Limb (tissue), 2 donors: ENCODE measurements at regions not wholly inside any gene's neighbourhood (a gene's known extent, or its start where the extent isn't known, plus 50 kb on each side); places are given as distances from the start of the nearest gene placed in this dataset.

Source experiments
- DNase-seq, 2 donors: peaks; one replicate each; pipeline ENCODE4 v3.0.0-alpha.2; 2016; ENCODE audit errors: extremely low spot score in 2 of 2

DNA sequence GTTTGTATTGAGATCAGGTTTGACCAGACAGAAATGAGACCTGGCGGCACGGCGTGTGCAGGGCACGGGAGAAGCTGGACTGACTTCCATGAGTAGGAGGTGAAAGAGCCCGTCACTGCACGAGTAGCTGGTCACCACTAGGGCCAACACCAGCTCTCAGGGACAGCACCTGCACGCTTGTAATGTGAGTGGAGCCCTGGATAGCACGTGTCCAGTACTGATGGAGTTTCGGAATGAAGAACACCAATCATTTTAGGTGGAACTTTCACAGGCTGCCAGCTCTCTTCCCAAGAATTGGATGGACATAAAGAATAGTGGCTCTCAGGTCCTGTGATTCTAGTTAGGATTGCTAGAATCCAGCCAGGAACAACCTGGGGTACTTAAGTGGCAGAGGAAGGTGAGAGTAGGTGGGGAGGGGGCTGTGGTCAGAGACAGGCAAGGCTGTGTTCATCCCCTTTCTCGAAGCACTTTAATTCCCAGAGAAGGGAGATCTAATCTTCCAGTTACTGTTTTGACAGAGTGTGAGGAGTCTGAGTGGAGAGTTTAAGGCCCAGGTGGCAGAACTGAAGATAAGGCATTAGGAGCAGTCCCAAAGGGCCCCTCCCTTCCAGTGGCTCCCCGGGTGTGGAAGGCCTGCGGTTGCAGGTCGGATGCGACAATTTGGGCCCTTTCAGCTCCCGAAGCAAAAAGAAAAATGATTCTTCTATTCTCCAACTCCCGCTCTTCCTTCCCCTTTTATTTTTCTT lies 314.8 kb downstream of the QKI start:
- DNase-seq = no peak

GRCh38 chr6:163728442-163729126 lies 314.1 kb downstream of the QKI start:
- DNase-seq = no peak

DNA sequence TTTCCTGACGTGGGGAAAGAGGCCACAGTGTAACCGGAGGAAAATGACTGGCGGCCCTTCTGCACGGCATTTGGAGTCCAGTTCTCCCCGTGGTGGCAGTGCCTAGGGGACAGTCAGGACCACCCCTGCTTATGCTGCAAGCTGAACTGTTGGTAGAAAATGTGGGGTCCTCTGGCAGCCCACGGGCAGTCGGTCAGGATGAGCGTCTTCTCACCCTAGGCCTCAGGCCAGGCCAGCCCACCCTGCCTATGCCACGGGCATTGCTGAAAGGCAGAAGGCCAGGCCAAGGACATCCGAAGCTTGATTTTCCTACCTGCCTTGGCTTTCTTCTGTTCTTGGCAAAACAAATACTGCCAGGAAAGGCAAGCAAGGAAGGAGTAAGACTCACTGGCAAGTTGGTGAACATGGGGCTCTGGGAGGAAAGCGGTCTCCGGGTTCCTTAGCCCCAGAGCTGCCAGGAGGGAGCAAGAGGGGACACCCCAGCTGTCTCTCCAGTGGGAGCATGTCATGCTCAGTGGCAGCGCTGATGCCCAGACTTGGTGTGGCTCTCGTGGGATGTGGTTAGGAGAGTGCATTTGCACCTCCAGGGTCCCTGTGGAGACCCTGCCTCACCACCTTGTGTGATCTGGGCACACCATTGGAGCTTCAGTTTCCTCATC lies 311.6 kb downstream of the QKI start:
- DNase-seq = no peak

- no peak for DNase-seq
These were observed 310.8 kb downstream of the QKI start for GRCh38 chr6:163725008-163725941.

DNA sequence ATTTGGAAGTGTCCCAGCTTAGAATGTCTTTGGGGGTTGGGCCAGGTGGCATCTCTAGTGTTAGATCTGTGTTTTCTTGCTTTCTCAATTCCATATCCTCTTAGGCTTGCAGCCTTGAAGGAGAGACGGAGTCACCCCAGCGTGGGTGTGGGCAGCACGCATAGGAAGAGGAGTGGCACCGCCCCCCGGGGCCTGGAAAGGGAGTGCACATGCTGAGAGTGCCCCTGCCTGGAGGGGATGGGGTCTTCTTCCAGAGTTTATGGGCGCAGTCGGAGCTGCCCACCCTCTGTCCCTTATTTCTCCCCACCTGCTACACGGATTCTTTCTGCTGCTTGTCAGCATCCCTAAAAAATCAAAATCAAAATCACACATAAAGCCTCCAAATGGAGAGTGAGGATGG lies 309.7 kb downstream of the QKI start:
- no peak for DNase-seq

- no peak for DNase-seq
These were observed 309.2 kb downstream of the QKI start for GRCh38 chr6:163723759-163724158.

DNA sequence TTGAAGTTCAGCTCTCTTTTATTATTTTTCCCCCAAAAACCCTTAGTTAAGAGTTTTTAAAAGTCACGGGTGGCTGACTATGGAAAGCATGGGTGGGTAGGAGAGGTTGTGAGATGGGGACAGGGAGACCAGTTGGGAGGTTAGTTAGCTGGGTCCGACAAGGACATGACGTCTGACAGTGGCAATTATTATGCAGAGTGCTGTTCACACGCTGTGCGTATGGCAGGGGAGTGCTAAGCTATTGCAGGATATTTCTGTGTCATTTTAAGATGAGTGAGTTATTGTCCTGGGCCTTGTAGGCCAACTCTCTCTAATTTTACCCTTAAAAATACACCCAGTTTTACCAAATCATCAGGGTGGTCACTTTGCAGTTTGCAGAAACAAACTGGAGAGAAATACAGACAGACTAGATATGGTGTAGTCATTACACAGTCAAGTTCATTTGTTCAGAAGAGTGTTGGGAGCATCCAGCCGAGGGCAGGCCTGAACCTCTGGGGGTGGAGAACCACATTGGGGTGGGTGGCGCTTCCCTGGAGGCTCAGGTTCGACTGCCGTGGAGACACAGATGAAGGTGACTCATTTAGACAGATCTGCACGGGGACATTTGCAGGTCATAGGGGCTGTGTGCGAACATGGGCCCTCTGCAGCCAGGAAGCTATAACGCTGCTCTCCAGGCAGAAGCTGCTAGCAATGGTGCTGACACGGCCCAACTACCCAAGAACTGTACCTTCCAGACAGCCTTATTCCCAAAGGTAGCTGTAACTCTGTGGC lies 307.6 kb downstream of the QKI start:
- no peak for DNase-seq

DNA sequence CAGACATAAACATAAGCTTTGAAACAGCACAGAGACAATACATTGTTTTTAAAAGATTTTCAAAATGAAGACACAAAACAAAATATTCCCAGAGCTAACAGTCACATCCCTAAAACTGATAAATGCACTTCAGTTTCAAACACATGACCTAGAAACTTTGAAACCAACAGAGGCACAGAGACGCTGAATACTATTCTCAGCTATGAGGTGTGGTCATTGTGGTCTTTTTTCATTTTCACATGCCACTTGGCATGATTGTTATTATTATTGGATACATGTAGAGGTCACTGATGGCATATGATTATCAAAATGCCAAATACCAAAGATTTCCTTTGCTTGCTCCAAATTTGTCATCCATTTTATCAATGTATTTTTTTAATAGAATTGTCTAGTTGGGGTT lies 306.9 kb downstream of the QKI start:
- DNase-seq = no peak

DNA sequence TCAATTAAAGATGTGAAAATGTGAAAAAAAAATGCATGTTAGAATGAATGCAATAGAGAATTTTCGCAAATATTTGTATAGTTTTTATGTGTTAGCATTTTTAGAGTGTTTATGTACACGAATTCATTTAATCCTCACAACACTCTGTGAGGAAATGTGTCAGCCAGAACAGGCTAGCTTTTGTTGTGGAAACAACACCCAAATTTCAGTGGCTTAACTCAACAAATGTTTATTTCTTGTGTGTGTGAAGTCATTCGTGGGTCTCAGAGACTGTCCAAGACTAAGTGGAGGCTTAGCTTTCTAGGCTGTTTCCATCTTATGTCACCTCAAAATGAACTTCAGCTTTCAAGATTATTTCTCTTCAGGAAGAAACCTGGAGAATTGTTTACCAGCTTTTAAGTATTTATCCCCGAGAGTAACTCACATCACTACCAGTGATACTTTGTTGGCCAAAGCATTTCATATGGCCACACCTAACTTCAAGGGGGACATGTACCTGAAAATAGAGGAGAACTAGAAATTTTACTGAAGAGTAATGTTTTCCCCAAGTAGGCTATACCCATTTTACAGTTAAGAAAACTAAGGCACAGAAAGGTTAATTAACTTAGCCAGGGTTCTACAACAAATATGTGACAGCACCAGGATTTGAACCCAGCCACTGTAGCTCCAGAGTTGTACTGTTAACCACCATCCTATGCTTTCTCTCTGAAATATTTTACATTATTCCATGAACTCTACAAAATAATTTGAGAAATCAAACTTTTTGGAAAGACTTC lies 306.1 kb downstream of the QKI start:
- DNase-seq = no peak

DNA sequence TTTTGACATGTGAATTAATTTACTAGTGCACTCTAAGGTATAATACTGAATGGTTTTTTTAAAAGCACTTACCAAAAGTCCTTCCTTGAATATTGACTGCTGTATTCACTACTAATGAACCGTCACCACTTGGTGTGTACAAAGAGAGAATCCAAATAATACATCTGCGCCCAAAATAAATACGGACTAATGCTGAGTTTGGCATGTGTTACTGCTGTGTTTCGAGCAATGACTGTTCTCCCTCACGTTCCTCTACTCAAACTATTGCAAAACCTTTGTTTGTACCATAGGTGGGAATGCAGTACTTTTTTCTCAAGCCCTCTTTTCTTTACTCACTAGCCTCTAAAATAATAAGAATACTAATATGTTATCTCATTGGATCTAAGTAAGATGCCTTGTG lies 305.5 kb downstream of the QKI start:
- no peak for DNase-seq

DNA sequence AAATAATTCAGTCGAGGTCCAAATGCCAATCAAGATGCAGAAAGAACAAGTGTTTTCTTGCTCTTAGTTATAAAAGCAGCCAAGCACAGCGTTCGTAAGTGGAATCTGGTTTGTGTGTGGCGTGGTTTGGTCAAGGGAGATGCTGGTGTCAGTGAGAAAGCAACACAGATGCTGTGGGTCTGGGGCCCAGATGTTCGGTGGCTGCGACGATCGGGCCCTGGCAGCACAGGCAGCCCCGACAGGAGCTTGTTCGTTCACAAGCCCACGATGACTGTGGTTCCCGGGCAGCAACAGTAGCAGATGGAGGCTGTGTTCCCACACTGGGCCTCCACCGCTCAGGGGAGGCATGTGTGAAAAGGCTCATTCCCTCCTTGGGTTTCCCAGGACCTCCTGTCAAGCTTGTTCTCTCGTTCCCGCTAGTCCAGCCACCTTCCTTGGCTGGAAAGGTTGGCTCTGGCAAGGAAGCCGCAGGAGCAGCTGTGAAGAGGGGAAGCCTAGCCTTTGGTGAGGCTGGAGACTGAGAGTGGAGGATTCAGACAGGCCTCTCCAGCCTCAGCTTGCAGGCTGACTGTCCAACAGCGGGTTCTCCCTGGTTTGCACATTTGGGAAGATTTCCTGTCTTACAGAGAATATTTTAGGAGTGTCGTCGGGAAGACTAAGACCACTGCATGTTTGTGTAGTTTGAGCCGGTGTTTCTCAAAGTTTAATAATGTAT lies 304.7 kb downstream of the QKI start:
- no peak for DNase-seq

DNA sequence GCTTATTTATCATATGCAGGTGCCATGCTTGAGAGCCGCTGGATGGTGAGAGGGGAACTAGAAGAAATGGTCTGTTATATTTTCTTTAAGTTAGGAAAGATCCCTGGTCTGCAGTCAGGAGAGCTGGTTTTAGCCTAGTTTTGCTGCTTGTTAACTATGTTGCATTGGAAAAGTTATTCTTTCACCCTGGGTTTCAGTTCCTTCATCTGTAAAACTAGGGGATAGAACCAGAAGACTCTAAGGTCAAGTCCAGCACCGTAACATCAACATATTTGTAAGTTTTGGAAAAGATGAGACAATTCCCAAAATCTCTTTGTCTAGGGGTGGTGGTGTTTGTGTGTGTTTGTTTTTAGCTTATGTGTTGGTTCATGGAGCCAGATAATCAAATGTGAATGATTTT lies 304.0 kb downstream of the QKI start:
- no peak for DNase-seq

DNA sequence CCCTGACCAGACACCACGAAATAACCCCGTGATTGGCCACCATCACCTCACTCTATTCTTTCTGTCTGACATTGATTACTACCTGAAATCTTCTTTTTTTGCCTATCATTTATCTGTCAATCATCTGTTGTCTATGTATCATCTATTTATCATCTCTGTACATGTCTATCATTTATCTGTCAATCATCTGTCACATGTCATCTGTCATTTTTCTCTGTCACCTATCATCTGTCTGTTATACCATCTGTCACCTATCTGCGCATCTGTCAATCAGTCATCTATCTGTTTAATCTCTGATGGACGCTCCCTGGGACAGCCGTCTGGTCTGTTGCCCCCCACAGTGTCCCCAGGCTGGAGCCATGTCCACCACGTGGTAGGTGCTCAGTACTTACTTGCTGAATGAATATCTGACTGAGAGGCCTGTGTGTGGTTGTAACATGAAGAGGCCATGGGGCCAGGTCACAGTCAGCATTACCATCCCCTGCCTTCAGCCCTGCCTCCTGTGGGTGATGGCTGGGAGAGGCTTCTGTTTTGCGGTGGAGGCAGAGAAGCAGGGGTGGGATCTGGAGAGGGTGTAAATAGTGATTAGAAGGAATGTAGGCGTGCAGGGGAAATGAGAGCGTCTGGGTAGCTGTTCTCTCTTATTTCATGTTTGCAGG lies 302.7 kb downstream of the QKI start:
- no peak for DNase-seq

GRCh38 chr6:163716690-163717089 lies 302.2 kb downstream of the QKI start:
- no peak for DNase-seq

DNA sequence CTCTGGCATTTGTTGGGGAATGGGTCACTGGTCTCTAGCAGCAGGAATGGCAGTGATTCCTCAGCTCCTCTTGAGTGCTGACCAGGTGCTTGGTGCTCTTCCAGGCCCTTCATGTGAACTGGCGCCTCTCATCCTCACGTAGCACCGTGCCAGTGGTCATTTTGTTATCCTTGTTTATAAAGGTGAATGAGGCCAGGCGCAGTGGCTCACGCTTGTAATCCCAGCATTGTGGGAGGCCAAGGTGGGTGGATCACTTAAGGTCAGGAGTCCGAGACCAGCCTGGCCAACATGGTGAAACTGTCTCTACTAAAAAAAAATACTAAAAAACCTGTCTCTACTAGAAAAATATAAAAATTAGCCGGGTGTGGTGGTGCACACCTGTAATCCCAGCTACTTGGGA lies 301.3 kb downstream of the QKI start:
- DNase-seq = no peak

GRCh38 chr6:163714179-163714578 lies 299.7 kb downstream of the QKI start:
- DNase-seq = no peak

DNA sequence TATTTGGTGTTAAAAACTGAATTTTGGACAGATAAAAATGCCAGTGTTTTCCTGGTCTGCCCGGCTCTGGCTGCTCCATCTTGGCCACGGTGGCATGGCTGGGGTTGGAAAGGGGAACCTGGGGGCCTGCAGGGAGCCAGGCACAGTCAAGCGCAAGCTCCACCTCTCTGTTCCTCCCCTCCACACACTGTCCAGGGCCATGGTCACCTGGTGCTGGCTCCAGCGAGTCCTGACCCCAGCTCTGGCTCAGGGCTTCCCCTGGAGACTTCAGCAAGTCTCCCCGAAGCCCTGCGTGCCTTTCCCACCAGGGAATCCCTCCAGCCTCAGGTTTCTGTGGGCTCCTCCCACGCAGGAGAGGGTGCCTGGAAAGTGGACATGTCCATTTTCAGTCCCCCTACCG lies 298.5 kb downstream of the QKI start:
- no peak for DNase-seq

GRCh38 chr6:163712566-163712961 lies 298.0 kb downstream of the QKI start:
- no peak for DNase-seq
